Suprapubic skin (tissue), 3 donors: ENCODE measurements at regions not wholly inside any gene's neighbourhood (a gene's known extent, or its start where the extent isn't known, plus 50 kb on each side); places are given as distances from the start of the nearest gene placed in this dataset.

Experiments used
- POLR2A ChIP-seq, 2 donors: fragments of 450-650 bp; IDR thresholded peaks; one replicate each; pipeline ENCODE4 v1.6.1; 2017; ENCODE audit warnings: antibody characterized with exemption in 2 of 2, mild to moderate bottlenecking in 2 of 2, moderate library complexity in 2 of 2
- TF ChIP-seq, protein P1 (sequence below), 2 donors: fragments of 200-600 bp in 1 of 2; fragments of 450-650 bp in 1 of 2; sonication (generic) in 1 of 2; IDR thresholded peaks; one replicate each; pipeline ENCODE4 v1.5.1; 2016 to 2019; ENCODE audit warnings: antibody characterized with exemption in 2 of 2, mild to moderate bottlenecking in 1 of 2, moderate library complexity in 1 of 2

DNA sequence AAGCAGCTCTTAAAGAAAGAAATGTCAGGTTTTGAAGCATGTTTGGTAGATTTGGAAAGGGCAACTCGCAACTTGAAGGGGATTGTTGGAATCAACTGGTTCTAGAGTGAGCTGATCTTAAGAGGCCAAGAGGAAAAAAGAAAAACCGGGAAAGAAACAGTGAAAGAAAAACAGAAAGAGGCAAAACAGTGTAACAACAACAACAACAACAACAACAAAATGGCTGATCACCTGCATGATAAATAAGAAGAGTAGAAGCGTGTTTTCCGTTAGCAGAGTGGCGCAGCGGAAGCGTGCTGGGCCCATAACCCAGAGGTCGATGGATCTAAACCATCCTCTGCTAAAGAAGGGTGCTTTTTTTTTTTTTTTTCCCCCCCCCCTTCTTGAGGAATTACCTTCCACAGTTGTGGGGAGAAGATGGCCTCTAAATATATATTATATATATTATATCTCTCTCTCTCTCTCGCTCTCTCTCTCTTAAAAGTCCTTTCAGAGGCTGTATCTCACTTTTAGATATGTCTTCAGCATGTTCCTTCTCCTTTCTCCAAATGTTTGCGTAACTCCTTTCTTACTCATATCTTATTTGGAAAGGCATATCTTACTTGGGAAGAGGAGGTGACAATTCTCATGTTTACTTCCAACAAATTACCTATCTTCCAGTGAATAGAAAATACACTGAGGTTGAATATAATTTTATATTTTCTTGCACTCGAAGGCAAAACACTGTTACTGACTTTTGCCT, 134.4 kb downstream of the OR2B2 start:
- TF ChIP-seq POLR2A (IDR thresholded peaks at IDR 0.05), result no peak
- TF ChIP-seq, protein P1, sequence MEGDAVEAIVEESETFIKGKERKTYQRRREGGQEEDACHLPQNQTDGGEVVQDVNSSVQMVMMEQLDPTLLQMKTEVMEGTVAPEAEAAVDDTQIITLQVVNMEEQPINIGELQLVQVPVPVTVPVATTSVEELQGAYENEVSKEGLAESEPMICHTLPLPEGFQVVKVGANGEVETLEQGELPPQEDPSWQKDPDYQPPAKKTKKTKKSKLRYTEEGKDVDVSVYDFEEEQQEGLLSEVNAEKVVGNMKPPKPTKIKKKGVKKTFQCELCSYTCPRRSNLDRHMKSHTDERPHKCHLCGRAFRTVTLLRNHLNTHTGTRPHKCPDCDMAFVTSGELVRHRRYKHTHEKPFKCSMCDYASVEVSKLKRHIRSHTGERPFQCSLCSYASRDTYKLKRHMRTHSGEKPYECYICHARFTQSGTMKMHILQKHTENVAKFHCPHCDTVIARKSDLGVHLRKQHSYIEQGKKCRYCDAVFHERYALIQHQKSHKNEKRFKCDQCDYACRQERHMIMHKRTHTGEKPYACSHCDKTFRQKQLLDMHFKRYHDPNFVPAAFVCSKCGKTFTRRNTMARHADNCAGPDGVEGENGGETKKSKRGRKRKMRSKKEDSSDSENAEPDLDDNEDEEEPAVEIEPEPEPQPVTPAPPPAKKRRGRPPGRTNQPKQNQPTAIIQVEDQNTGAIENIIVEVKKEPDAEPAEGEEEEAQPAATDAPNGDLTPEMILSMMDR (IDR thresholded peaks at IDR 0.05), result no peak
